ENCODE measurements at regions not wholly inside any gene's neighbourhood (a gene's known extent, or its start where the extent isn't known, plus 50 kb on each side); places are given as distances from the start of the nearest gene placed in this dataset.
A peak's percentile ranks its signal among the peaks of the same experiment; 100 is the strongest.

DNA sequence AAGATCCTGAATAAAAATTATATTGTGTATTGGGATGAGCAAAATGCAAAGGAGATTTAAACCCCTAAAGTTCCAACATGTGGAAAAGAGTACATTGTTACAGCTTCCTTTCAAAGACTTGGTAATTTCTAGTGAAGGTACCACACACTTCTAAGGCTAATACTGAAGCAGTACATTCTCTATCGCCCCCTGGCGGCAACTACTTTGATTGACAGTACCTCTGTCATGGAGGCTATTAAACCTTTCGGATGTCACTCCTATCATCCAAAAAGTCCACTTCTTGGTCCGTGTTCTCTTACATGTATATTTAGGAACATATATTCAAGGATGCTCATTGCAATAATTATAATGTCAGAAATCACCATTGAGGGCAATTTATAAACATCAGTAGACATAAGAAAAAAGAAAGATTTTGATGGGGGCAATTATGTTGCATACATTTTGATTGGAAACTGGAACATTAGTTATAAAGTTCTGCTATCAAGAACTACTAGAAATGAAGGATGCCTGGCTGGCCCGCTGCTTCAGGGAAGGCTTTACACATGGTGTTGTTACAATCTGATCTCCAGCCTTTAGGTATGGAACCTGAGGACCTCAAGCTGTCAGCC, 601.6 kb downstream of the CPS1 start:
- TF ChIP-seq, protein P1, sequence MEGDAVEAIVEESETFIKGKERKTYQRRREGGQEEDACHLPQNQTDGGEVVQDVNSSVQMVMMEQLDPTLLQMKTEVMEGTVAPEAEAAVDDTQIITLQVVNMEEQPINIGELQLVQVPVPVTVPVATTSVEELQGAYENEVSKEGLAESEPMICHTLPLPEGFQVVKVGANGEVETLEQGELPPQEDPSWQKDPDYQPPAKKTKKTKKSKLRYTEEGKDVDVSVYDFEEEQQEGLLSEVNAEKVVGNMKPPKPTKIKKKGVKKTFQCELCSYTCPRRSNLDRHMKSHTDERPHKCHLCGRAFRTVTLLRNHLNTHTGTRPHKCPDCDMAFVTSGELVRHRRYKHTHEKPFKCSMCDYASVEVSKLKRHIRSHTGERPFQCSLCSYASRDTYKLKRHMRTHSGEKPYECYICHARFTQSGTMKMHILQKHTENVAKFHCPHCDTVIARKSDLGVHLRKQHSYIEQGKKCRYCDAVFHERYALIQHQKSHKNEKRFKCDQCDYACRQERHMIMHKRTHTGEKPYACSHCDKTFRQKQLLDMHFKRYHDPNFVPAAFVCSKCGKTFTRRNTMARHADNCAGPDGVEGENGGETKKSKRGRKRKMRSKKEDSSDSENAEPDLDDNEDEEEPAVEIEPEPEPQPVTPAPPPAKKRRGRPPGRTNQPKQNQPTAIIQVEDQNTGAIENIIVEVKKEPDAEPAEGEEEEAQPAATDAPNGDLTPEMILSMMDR (conservative IDR thresholded peaks at IDR 0.05 in 1 of 2, IDR thresholded peaks at IDR 0.05 in 1 of 2; ENCODE audit: low read depth in 1 of 2, low read length in 2 of 2): peak; percentile 78 to 86
- no peak for TF ChIP-seq EZH2 (IDR thresholded peaks at IDR 0.05; ENCODE audit: low read length, missing control alignments)
